LNCAP (cell line): ENCODE measurements at regions not wholly inside any gene's neighbourhood (a gene's known extent, or its start where the extent isn't known, plus 50 kb on each side); places are given as distances from the start of the nearest gene placed in this dataset.

Experiments used
- TF ChIP-seq, protein P1 (sequence below): fragments of 450-650 bp; IDR thresholded peaks from 2 replicates; pipeline ENCODE4 v1.5.1; 2017; ENCODE audit warnings: mild to moderate bottlenecking

DNA sequence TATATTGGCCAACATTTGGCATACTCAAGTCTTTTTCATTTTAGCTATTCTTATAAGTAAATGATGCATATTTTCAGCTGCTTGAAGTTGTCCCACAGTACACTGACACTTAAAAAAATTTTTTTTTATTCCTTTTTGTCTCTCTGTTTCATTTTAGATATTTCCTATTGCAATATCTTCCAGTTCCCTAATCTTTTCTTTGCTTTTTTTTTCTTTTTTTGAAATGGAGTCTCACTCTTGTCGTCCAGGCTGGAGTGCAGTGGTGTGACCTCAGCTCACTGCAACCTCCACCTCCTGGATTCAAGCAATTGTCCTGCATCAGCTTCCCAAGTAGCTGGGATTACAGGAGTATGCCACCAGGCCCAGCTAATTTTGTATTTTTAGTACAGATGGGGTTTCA lies 217.4 kb upstream of the KRR1 start:
- TF ChIP-seq, protein P1, sequence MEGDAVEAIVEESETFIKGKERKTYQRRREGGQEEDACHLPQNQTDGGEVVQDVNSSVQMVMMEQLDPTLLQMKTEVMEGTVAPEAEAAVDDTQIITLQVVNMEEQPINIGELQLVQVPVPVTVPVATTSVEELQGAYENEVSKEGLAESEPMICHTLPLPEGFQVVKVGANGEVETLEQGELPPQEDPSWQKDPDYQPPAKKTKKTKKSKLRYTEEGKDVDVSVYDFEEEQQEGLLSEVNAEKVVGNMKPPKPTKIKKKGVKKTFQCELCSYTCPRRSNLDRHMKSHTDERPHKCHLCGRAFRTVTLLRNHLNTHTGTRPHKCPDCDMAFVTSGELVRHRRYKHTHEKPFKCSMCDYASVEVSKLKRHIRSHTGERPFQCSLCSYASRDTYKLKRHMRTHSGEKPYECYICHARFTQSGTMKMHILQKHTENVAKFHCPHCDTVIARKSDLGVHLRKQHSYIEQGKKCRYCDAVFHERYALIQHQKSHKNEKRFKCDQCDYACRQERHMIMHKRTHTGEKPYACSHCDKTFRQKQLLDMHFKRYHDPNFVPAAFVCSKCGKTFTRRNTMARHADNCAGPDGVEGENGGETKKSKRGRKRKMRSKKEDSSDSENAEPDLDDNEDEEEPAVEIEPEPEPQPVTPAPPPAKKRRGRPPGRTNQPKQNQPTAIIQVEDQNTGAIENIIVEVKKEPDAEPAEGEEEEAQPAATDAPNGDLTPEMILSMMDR = no peak

DNA sequence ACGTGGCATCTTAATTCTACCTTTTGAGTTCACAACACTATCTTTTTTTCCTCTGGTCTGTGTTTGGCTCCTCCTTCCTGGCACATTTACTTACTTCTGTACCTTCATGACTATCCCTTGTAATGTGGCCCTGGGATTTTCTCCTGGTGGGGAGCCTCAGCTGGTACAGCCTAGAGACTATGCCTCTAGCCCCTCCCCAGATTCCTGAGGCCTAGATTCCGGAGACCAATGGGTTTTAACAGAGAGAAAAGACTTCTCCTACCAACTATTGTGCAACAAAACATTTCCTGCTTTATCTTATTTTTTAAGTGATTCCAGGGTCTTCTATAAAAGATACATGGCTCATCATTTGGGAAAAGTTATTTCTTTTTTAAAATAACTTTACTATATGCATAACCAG lies 216.2 kb upstream of the KRR1 start:
- TF ChIP-seq, protein P1 = no peak

DNA sequence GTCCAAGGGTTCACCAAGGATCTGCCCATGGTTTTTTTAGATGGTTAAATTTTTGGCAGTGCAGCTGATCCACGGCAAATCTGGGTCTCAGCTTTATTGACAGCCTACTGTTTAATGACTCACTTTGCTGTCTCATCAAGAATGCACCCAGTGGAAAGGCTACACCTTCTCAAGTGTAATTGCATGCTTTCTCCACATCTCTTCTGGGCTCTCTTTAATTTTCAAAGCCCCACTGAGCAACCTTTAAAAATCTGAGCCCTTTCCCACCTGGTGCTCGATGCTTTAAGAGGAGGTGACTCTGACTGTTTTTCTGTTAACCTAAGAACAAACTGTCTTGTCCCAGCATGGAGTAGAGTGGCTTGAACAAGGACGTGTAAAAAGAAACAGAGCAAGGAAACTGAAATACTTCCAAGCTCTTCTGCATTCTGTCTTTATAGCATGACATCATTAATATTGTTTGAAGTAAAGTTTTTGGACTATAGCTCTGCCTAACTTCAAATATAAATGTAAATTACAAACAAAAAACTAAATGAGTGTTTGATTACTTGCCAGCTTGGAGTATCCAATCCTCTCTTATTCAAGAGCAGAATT lies 214.2 kb upstream of the KRR1 start:
- TF ChIP-seq, protein P1 = no peak

DNA sequence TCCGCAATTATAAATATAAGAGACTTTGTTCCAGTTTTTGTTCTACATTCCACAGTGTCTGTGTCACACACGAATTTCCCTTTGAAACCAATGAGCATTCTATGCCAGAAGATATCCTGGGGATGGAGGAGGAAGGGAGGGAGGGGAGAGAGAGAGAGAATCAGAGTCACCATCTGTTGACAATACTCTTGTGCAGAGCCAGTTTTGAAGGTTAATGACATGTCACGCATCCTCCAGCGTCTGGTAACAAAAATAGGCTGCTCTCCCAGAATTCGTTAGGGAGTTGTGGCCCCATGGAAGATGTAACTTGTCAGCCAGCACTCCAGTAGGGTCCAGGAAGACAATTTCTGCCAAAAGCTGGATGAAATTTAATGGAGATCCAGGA lies 213.5 kb upstream of the KRR1 start:
- TF ChIP-seq, protein P1 = no peak

DNA sequence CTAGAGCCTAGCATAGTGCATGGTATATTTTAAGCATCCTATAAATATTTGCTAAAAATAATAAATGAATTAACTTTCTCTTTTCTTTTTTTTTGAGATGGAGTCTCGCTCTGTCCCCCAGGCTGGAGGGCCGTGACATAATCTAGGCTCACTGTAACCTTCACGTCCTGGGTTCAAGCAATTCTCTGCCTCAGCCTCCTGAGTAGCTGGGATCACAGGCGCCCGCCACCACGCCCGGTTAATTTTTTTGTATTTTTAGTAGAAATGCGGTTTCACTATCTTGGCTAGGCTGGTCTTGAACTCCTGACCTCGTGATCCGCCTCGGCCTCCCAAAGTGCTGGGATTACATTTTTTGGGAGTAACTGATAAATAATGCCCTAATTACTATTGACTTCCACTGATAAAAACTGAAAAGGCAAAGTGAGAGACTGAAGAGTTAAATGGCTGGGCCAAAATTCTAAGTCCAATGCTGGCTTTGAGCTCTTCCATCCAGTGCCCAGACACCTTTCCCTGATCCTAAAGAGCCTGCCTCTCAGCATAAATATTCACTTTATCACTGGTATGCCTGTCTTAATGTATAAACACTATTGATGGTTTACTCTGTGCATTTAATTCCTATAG lies 213.0 kb upstream of the KRR1 start:
- TF ChIP-seq, protein P1 = no peak

DNA sequence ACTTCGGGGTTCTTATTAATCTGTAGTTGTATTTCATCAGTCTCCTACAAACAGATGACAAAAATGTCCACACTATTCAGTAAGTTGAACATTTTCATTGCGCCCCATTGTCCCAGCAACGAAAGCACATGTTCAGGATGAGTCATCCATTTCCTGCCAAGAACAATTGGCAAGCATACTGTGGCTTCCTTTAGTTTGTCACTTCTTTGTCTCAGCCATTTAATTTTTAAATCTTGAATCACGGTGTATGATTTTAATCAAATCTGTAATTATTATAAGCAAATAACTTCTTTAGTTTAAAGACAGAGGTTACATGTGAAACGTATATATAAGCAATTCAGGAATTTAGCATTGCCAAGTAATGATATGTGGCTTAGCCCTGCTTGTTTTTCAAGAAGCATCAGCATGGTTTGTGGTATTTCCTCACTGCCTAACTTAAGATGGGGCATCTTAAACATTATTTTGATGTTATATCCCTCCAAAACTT lies 211.3 kb upstream of the KRR1 start:
- TF ChIP-seq, protein P1 = no peak

DNA sequence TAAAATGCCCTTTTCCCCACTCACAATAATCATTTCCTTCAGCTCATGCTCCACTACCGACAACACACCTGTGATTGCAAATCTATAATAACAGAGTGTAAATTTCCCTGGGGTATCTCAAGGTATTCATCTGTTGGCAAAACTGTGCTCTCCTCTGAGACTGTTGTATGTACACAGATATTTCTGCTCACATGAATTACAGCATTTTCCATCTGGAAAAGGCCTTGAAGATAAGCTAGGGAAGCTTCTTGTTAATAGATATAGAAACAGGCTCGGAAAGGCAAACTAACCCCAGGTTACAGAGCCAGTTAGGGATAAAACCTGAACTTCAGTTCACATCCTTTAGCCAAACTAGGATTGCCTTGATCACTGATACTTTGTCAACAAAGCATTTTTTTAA lies 210.4 kb upstream of the KRR1 start:
- TF ChIP-seq, protein P1 = no peak
